Activated CD4-positive, alpha-beta T cell treated with anti-CD3 and anti-CD28 coated beads, Interleukin-2, amount 50 U/mL, for 48 hours (primary cell): ENCODE measurements at regions not wholly inside any gene's neighbourhood (a gene's known extent, or its start where the extent isn't known, plus 50 kb on each side); places are given as distances from the start of the nearest gene placed in this dataset.

Source experiments
- DNase-seq, 2 experiments: peaks; one replicate each; pipeline ENCODE4 v3.0.0-alpha.2; 2020

DNA sequence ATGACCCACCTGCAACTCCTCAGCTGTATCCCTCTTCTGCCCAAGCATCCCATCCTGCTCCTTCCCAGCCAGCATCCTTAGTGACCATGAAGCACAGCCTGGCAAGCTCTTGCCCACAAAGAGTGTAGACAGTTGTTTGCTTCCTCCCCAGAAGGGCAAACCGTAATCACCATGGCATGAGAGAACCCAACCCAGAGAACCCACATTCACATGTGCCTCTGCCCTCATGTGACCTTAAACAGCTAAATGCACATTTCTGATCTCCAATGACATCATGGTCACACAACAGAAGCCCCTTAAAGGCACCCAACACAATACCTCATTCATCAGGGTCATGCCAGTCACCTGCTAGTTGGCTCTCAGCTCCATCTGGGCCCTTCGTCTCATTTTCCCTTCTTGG lies 162.8 kb upstream of the CDYL start:
- DNase-seq: no peak

GRCh38 chr6:4612636-4613171 lies 163.5 kb upstream of the CDYL start:
- no peak for DNase-seq

DNA sequence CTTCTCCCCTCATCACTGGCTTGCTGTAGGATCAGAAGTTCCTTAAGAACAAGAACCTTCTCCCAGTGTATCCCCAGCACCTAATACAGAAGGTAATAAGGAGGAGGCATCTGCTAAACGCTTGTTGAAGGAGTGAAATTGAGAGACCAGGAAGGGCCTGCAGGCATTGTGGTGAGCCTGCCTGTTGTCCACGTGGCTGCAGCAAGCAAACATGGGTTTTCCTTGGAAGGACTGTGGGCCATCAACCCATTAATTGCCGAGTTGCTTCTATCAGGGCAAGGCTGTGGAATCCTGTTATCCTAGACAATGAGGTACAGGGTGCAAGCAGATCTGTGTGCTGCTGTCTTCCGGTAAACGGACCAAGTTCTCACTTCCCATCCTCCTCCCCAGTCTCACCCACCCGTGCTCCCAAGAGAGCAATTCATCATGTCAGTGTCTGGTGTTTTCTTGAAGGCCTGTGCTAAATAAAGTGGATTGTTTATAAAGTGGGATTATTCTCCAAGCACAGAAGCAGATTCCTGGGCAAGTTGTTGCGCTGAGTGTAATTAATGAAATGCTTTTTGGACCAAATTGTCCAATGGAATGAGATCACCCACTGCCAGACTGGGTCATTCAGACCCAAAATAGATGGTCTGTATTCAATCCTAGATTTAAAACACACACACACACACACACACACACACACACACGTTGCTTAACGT lies 164.6 kb upstream of the CDYL start:
- DNase-seq: no peak

- DNase-seq: no peak
Measured at GRCh38 chr6:4610256-4610655, 165.9 kb upstream of the CDYL start.

GRCh38 chr6:4608361-4609115 lies 167.7 kb upstream of the CDYL start:
- no peak for DNase-seq

GRCh38 chr6:4607793-4608192 lies 168.4 kb upstream of the CDYL start:
- DNase-seq: no peak

- DNase-seq: no peak
Measured at GRCh38 chr6:4606821-4607704, 169.1 kb upstream of the CDYL start.

GRCh38 chr6:4606016-4606415 lies 170.2 kb upstream of the CDYL start:
- DNase-seq: no peak

- DNase-seq: no peak
Measured at GRCh38 chr6:4603856-4604369, 172.3 kb upstream of the CDYL start.

- no peak for DNase-seq
Measured at GRCh38 chr6:4603291-4603690, 172.9 kb upstream of the CDYL start.

DNA sequence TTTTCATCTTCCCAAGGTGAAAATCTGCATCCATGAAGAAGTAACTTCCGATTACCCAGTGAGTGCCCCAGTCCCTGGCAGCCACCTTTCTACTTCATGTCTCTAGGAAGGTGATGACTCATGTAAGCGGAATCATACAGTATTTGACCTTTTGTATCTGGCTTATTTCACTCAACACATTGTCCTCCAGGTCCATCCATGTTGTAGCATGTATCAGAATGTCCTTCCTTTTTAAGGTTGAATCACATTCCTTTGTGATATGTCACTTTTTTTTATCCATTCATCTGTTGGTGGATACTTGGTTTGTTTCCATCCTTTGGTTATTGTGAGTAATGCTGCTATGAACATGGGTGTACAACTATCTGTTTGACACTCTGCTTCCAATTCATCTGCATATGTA lies 176.3 kb upstream of the CDYL start:
- no peak for DNase-seq

GRCh38 chr6:4598384-4598995 lies 177.7 kb upstream of the CDYL start:
- no peak for DNase-seq

DNA sequence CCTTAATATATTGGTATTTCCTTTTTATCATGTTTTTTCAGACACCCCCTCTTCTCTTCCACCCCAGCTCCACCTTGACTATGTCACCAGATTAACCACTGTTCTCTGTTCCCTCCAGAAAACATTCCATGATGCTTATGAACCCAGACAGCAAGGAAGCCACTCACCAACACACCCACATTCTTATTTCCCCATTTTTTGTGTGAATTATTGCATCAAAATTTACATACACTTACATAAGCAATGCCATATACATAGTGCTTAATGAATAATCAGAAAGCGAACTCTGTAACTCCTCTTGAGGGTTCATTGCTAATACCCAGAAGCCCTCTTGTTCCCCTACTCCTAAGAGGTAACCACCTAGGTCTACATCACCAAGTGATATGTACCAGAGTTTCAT lies 182.3 kb upstream of the CDYL start:
- no peak for DNase-seq

GRCh38 chr6:4592026-4592425 lies 184.2 kb upstream of the CDYL start:
- no peak for DNase-seq

DNA sequence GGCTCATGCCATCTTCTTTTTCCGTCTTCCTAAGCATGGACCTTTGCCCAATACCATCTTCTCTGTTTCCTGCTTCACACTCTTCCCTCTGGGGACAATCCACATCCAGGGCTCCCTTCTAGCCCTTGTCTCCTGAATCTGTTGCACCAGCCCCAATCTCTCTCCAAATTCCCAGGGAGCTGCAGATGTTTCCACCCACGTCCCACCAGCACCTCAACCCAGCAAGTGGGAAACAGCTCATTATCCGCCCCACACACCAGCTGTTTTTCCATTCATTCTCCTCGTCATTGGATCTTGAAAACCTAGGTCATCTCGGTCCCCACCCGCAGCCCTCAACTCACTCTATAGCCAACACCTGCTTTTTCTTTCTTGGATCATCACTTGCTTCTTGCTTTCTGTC lies 185.0 kb upstream of the CDYL start:
- no peak for DNase-seq

DNA sequence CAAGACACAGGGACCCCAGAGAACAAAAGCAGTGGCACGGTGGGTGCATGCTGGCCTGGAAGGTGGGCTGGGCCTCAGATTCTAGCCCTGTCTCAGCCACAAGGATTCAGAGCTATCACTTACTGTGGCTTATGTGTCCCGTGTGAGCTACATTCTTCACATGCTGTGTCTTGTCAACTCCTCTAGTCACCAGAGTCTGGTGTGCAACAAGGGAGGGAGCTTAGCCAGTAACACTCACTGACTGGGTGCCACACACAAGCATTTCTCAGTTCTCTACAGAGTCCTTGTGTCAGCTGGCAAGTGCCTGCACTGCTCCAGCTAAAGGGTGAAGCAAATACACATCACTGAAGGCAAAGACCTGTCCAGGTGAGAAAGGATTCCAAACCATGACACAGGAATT lies 186.9 kb upstream of the CDYL start:
- no peak for DNase-seq

- no peak for DNase-seq
Measured at GRCh38 chr6:4588581-4588980, 187.6 kb upstream of the CDYL start.

GRCh38 chr6:4588163-4588562 lies 188.0 kb upstream of the CDYL start:
- DNase-seq: no peak

- DNase-seq: no peak
Measured at GRCh38 chr6:4587171-4587570, 189.0 kb upstream of the CDYL start.

- DNase-seq: no peak
Measured at GRCh38 chr6:4586469-4586859, 189.7 kb upstream of the CDYL start.

GRCh38 chr6:4585682-4586468 lies 190.3 kb upstream of the CDYL start:
- no peak for DNase-seq

DNA sequence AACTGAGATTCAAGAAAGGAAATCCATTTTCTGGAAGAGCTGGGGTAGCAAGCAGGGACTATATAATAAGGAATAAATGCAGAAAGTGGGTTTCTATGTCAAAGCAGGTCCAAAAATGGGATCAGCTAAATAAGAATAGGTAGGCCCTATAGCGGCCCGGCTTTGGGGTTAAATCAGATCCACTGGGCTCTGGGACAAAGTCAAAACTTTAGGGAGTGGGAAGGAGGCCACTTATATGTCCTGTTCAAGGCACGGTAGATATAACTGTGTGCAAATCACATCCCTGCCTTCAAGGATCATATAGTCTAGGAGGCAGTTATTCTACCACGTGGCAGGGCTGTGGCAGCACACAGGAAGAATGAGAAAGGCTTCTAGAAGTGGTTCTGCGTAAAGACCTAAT lies 191.4 kb upstream of the CDYL start:
- no peak for DNase-seq
